WTC11 (cell line): ENCODE measurements at regions not wholly inside any gene's neighbourhood (a gene's known extent, or its start where the extent isn't known, plus 50 kb on each side); places are given as distances from the start of the nearest gene placed in this dataset.

ENCODE experiments used
- MAX ChIP-seq: sonication (generic); formaldehyde crosslinking; IDR thresholded peaks from 2 replicates; pipeline ENCODE4 v1.8.0; 2022; ENCODE audit warnings: mild to moderate bottlenecking, missing genetic modification reagents
- TF ChIP-seq, protein P1 (sequence below): fragments of 200-600 bp; IDR thresholded peaks from 2 replicates; pipeline ENCODE4 v1.8.0; 2022; ENCODE audit warnings: antibody characterized with exemption
- TF ChIP-seq, protein P2 (sequence below): fragments of 250-450 bp; sonication (Bioruptor Pico); IDR thresholded peaks from 2 replicates; pipeline ENCODE4 v2.1.2; 2022; ENCODE audit warnings: mild to moderate bottlenecking, moderate library complexity

DNA sequence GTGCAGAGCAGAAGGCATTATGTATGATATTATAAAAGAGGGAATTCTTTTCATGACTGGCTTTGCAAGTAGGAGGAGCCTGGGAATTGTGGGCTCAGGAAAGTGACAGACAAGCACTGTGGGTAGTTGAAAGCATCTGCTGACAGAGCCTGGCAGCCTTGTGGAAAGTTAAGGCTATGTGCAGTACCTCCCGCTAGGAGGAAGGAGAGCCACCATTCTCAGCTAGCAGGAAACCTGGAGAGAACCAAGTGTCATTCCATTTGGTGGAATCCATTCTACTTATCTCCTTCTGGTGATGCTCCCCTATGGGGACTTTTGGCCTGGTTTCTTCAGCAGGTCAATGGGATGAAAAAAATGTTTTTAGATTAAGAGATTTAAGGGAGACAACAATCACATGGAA is 81.8 kb downstream of the ASB9 start:
- TF ChIP-seq MAX: no peak
- TF ChIP-seq, protein P1, sequence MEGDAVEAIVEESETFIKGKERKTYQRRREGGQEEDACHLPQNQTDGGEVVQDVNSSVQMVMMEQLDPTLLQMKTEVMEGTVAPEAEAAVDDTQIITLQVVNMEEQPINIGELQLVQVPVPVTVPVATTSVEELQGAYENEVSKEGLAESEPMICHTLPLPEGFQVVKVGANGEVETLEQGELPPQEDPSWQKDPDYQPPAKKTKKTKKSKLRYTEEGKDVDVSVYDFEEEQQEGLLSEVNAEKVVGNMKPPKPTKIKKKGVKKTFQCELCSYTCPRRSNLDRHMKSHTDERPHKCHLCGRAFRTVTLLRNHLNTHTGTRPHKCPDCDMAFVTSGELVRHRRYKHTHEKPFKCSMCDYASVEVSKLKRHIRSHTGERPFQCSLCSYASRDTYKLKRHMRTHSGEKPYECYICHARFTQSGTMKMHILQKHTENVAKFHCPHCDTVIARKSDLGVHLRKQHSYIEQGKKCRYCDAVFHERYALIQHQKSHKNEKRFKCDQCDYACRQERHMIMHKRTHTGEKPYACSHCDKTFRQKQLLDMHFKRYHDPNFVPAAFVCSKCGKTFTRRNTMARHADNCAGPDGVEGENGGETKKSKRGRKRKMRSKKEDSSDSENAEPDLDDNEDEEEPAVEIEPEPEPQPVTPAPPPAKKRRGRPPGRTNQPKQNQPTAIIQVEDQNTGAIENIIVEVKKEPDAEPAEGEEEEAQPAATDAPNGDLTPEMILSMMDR: no peak
- TF ChIP-seq, protein P2, sequence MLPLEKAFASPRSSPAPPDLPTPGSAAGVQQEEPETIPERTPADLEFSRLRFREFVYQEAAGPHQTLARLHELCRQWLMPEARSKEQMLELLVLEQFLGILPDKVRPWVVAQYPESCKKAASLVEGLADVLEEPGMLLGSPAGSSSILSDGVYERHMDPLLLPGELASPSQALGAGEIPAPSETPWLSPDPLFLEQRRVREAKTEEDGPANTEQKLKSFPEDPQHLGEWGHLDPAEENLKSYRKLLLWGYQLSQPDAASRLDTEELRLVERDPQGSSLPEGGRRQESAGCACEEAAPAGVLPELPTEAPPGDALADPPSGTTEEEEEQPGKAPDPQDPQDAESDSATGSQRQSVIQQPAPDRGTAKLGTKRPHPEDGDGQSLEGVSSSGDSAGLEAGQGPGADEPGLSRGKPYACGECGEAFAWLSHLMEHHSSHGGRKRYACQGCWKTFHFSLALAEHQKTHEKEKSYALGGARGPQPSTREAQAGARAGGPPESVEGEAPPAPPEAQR: no peak
